Cerebellar cortex (tissue), 1 donor: ENCODE measurements at regions not wholly inside any gene's neighbourhood (a gene's known extent, or its start where the extent isn't known, plus 50 kb on each side); places are given as distances from the start of the nearest gene placed in this dataset.
"Not testable (repeated sequence)": the region's sequence is repeated elsewhere in the genome, so short reads cannot be mapped to it uniquely, and the experiment has no call there.

Source experiments
- DNase-seq: peaks from one replicate; pipeline ENCODE4 v3.0.0-alpha.2; 2015; ENCODE audit warnings: low spot score

- no peak for DNase-seq
Measured at GRCh38 chr1:200496937-200497336, 87.1 kb upstream of the ZNF281 start.

DNA sequence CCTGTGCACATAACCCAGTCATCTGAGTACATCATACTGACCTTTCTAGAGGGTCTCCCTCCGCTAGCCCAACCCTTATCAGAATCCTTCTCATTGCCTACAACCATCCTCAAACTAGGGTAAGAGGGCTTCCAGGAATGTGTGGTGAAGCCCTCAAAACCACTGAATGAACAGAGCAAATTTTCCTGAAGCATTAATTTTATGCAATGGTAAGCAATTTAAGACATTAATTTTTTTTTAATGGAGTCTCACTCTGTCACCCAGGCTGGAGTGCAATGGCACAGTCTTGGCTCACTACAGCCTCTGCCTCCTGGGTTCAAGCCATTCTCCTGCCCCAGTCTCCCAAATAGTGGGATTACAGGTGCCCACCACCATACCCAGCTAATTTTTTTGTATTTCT, 86.1 kb upstream of the ZNF281 start:
- no peak for DNase-seq

DNA sequence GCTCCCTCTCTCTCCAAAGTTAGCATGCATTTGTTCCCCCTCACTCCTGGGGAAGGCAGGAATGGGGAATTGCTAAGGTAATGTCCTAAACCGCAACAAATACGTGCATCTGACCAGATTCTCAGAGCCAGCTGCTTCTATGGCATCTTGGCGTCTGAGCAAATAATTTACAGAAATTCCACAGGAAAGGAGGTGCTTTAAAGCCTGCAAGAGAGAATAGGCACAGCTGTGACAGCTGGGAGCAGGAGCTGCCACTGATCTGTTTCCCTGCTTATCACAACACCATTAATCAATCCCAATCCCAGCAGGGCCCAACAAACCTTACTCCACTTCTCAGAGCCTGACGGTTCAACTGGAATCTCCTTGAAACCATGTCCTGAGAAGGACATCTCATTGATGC, 83.5 kb upstream of the ZNF281 start:
- no peak for DNase-seq

- no peak for DNase-seq
Measured at GRCh38 chr1:200491103-200491502, 81.3 kb upstream of the ZNF281 start.

DNA sequence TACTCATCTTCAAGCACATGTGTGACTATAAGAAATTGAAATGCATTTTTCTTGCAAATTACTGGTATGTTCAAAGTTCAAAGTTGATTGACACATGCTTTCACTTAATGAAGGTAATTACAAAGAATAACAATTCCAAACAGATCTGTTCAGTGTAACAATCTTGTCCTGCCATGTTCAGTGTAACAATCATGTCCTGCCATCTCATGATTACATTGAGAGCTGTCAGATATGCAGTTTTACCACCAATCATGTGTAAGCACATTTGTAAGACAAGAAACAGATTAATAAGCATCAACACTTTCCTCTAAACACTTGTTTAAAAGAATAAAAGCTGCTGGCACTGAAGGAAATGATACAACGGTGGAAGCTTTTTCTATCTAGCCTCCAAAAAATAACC, 80.3 kb upstream of the ZNF281 start:
- no peak for DNase-seq

- DNase-seq: peak; percentile 57
Measured at GRCh38 chr1:200488375-200489165, 78.7 kb upstream of the ZNF281 start.

GRCh38 chr1:200487650-200488049, 77.8 kb upstream of the ZNF281 start:
- no peak for DNase-seq

GRCh38 chr1:200486634-200487033, 76.8 kb upstream of the ZNF281 start:
- DNase-seq: no peak

- not testable (repeated sequence) for DNase-seq
Measured at GRCh38 chr1:200484438-200484946, 74.7 kb upstream of the ZNF281 start.

DNA sequence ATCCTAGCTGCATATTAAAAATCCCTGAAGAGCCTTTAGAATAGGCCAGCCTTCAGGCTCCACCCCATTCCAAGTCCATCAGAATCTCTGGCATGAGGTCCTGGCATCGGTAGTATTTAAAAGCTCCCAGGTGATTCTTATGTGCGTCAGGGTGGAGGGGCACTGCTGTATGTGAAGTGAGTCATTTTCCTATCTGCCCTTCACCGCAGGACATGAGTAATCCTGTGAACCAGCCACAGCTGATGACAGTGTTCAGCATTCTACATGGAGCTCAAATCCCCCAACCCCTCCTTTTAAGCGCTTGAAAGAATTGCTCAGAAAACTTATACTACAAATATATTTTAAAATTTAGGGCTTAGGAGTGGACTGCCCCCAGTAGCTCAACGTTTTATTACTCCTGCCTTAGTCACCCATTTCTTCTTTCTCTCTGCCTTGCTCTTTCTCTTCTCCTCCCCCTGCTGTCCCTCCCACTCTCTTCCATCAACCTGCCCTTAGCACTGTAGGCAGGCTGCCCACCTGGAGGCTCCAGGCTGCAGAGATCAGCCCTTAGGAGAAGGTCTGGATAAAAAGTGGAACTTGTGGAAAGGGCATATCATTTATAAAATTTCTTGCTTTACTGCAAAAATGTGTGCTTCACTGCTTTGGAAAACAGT, 73.8 kb upstream of the ZNF281 start:
- DNase-seq: no peak

DNA sequence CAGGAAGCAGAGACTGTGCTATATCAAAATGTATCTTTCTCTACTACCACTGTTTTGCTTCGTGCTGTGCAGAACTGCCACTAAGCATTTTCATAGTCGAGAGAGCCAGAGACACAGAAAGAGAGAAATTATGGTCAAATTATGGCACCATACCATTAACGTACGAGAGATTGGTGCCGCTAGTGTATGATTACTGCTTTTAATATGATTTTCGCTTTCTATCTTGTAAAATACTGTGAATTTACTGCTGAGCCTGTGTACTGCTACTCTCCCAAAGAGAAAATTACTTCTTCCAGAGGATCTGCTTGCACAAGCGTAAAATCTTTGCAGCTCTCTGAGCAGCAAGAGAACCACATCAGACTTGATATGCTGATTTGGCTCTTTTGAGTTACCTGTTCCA, 71.1 kb upstream of the ZNF281 start:
- no peak for DNase-seq

GRCh38 chr1:200479816-200480215, 70.0 kb upstream of the ZNF281 start:
- DNase-seq: no peak

DNA sequence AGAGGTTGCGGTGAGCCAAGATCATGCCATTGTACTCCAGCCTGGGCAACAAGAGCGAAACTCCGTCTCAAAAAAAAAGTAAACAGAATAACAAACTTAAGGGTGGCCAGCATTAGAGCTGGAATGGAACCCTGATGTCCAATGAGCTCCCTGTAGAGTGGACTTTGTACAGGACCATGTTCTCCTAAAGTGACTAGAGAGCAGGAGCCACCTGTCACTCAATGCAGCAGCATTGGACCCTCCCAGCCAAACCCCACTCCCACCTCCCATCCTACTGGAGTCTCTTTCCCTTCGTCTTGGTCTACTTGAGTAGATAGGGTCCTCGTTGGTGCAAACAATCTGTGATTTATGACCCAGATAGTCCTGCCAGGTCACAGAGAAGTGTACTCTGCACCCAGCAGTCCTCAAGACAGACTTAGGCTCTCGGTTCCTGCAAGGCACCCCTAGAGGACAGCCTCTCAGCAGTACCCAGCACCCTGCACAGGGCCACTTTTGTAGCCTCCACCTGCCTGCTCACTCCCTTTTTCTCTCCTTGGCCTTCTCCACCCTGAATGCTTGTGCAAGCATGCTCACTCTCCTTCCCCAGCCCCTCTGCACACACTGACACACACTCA, 69.2 kb upstream of the ZNF281 start:
- DNase-seq: no peak

DNA sequence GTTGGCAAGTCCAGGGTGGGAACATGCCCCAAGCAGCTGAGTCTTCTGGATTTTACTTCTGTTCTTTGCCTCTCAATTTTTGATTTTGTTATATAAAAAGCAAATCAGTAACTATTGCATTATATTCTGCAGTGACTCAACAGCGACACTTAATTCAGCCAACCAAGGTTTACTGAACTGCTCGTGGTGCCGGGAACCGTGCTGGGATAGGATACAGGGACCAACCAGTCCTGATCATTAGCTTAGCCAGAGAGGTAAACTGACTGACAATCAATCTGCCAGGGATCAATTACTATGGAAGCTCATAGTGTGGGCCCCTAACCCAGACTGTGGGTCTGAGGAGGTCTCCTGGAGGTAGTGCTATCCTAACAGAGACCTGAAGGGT, 68.4 kb upstream of the ZNF281 start:
- no peak for DNase-seq

GRCh38 chr1:200474633-200475032, 64.8 kb upstream of the ZNF281 start:
- DNase-seq: no peak

DNA sequence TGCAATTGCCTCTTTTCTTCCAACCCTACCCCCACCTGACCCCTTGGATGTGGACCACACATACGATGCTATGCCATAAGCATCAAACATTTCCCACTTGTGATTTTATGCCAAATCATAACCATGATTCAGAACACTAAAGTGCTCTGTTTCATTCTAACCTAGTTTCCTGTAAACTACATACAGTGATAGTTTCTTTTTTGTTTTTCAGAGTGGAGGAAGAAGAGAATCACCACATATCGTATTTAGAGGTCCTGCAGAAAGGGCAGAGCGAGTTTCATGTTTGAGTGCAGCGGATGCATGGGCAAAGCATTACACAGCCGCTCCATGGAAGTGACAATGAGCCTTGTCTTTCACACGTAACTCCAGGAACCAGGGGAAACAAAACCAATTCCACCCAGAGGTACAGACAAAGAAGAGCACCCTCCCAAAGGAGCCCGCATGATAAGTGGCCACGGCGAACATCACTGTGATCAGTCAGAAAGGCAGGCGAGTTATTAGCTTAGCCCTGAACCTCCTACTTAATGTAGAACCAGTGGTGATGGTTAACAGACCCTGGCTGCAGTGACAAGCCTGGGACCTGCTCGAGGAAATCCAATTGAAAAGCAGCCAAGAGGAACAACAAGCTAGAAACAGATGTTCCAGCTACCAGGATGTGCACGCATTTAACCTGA, 64.0 kb upstream of the ZNF281 start:
- no peak for DNase-seq

GRCh38 chr1:200471739-200472138, 61.9 kb upstream of the ZNF281 start:
- no peak for DNase-seq

DNA sequence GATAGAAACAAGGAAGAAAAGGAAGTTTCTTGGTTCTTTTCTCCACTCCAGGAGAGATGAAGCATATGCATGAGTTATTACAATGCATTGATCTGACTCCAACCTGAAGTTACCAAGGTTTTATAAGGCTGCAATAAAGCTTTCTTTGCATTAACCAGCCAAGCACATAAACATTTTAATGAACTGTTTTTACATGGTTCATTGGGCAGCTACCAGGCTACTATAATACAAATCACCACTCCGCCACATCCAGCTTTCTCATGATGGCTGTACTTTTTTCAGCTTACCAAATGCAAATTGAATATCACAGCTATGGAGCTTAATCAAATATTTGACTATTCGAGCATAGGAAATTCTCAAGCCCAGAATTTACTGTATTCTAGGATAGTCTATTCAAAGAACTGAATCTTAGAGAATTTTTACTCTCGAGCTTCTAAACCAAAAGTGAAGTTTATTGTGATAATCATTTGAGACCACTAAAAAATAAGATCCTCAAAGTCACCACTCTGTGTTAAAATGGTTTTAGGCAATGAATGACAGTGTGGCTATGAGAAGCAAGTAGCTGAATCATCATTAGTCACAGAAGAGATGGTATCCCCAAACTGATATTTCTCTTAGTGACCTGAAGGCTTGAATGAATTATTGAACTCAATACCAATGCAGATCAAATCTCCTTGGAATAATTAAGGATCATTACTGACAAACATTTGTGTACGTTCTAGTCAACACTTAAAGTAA, 58.6 kb upstream of the ZNF281 start:
- DNase-seq: no peak

DNA sequence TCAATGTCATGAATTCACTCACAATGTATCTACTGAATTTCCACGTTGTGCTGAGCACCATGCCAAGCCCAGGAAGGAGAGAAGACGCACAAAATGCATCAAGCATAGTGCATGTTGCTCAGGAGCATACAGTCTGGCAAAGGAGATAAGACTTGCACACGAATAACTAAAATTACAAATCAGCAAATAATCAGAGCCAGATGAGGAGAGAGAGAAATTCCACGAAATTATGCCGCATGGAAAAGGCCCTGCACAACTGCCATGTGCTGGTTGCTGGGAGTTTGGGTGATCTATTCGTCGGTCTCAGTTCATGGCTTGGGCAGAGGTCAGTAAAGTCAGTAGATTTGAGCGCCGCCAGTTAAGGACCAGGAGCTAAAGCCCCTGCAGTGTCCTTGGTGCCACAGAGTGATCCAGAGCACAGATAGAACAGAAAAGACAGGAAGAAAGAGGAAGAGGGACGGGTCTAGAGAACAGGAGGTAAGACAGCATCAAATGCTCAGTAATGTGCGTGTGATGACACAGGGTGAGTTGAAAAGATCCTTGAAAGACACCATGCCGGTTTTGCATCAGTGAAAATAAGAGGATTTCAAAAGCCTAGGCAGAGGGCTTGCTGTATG, 55.1 kb upstream of the ZNF281 start:
- no peak for DNase-seq
